ENCODE measurements at regions not wholly inside any gene's neighbourhood (a gene's known extent, or its start where the extent isn't known, plus 50 kb on each side); places are given as distances from the start of the nearest gene placed in this dataset.

DNA sequence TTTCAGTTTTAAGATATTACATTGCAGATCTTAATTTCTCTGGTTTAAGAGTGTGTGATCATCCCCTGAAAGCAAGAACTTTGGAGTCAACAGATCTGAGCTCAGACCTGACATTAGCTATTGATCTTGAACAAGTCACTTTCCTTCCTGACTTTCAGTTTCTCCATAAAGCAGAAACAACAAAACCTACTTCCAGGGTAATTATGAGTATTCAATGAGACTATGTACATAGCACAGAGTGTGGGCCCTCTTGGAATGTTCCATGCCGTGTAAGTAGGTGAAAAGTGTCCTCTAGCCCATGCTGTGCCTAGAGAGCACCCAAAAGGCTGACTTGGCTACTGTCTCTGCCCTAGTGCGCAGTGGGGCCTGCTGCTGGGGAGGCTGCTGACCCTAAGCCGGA, 188.0 kb upstream of the RPL34 start:
- no peak for DNase-seq
- intact Hi-C loops (cut with micrococcal nuclease; ENCODE audit: unreplicated experiment), result no loop called here
- Histone ChIP-seq H3K36me3 (ENCODE audit: control insufficient read depth, insufficient read depth, low read length) (no peaks in the 10 kb centered on the region), H3K9me3 (no peaks in the 10 kb centered on the region), H3K4me1 (no peaks in the 10 kb centered on the region), H3K27me3 (replicated peaks; ENCODE audit: control insufficient read depth, insufficient read depth, low read length) (no peaks in the 10 kb centered on the region), H3K4me3 (ENCODE audit: low read depth, low read length) (no peak overlapping the region)
- CTCF ChIA-PET, result no interaction called here
- Mint-ChIP-seq H3K9me3 (ENCODE audit: unreplicated experiment) (no peaks in the 10 kb centered on the region), H3K27ac (ENCODE audit: unreplicated experiment) (no peak overlapping the region), H3K4me3 (ENCODE audit: unreplicated experiment) (no peak overlapping the region), H3K27me3 (ENCODE audit: insufficient read depth, unreplicated experiment) (no peaks in the 10 kb centered on the region), H3K36me3 (ENCODE audit: insufficient read depth, unreplicated experiment) (no peaks in the 10 kb centered on the region), H3K4me1 (ENCODE audit: low read depth, unreplicated experiment) (no peaks in the 10 kb centered on the region)
- TF ChIP-seq, protein P1, sequence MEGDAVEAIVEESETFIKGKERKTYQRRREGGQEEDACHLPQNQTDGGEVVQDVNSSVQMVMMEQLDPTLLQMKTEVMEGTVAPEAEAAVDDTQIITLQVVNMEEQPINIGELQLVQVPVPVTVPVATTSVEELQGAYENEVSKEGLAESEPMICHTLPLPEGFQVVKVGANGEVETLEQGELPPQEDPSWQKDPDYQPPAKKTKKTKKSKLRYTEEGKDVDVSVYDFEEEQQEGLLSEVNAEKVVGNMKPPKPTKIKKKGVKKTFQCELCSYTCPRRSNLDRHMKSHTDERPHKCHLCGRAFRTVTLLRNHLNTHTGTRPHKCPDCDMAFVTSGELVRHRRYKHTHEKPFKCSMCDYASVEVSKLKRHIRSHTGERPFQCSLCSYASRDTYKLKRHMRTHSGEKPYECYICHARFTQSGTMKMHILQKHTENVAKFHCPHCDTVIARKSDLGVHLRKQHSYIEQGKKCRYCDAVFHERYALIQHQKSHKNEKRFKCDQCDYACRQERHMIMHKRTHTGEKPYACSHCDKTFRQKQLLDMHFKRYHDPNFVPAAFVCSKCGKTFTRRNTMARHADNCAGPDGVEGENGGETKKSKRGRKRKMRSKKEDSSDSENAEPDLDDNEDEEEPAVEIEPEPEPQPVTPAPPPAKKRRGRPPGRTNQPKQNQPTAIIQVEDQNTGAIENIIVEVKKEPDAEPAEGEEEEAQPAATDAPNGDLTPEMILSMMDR (IDR thresholded peaks at IDR 0.05; ENCODE audit: insufficient read depth in 1 of 2, low read depth in 1 of 2, low read length in 1 of 2, severe bottlenecking in 1 of 2, unreplicated experiment in 1 of 2), result no peak
- no TSS peak for BruUV-seq (replicated peaks)
- POLR2A ChIA-PET, result no interaction called here

DNA sequence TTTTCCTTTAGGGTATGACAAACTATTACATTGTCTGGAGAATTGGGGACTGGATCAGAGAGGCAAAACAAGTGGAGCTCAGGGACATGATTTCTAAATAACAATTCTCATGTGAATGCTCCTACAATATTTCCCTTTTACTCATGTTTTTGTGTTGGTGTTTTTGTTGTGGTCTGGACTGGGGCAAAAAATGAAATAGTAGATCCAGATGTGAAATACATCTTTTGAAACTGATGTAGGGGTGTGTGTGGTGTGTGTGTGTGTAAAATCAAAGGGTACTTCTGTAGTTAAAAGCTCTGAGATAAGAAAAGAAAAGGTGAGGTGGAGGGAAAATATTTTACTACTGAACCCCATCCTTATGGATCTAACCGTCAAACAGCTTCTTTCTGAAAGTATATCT, 188.4 kb upstream of the RPL34 start:
- no TSS peak for BruUV-seq (replicated peaks)
- POLR2A ChIA-PET, result no interaction called here

GRCh38 chr4:108430921-108431320, 189.5 kb upstream of the RPL34 start:
- H3K4me1 Mint-ChIP-seq (ENCODE audit: low read depth, unreplicated experiment), result no peaks in the 10 kb centered on the region
- BruUV-seq (replicated peaks), result no TSS peak
- no peaks in the 10 kb centered on the region for H3K9me3 Mint-ChIP-seq (ENCODE audit: unreplicated experiment)

More for the DNA sequence above, 188.4 kb upstream of the RPL34 start:
- CTCF ChIA-PET, result no interaction called here
- DNase-seq, result no peak
- Histone ChIP-seq H3K27me3 (replicated peaks; ENCODE audit: control insufficient read depth, insufficient read depth, low read length) (no peaks in the 10 kb centered on the region), H3K4me1 (no peaks in the 10 kb centered on the region), H3K9me3 (no peaks in the 10 kb centered on the region), H3K36me3 (ENCODE audit: control insufficient read depth, insufficient read depth, low read length) (no peaks in the 10 kb centered on the region), H3K4me3 (ENCODE audit: low read depth, low read length) (no peak overlapping the region)
- H3K27me3 Mint-ChIP-seq (ENCODE audit: insufficient read depth, unreplicated experiment), result no peaks in the 10 kb centered on the region
- no peak overlapping the region for H3K27ac Mint-ChIP-seq (ENCODE audit: unreplicated experiment)
- no peaks in the 10 kb centered on the region for H3K4me1 Mint-ChIP-seq (ENCODE audit: low read depth, unreplicated experiment)
- intact Hi-C loops (cut with micrococcal nuclease; ENCODE audit: unreplicated experiment), result no loop called here
- no peaks in the 10 kb centered on the region for H3K9me3 Mint-ChIP-seq (ENCODE audit: unreplicated experiment)
- no peaks in the 10 kb centered on the region for H3K36me3 Mint-ChIP-seq (ENCODE audit: insufficient read depth, unreplicated experiment)
- no peak overlapping the region for H3K4me3 Mint-ChIP-seq (ENCODE audit: unreplicated experiment)
- TF ChIP-seq, protein P1 (IDR thresholded peaks at IDR 0.05; ENCODE audit: insufficient read depth in 1 of 2, low read depth in 1 of 2, low read length in 1 of 2, severe bottlenecking in 1 of 2, unreplicated experiment in 1 of 2), result no peak

More at GRCh38 chr4:108430921-108431320, 189.5 kb upstream of the RPL34 start:
- Histone ChIP-seq H3K9me3 (no peaks in the 10 kb centered on the region), H3K4me1 (no peaks in the 10 kb centered on the region), H3K4me3 (ENCODE audit: low read depth, low read length) (no peak overlapping the region), H3K27me3 (replicated peaks; ENCODE audit: control insufficient read depth, insufficient read depth, low read length) (no peaks in the 10 kb centered on the region), H3K36me3 (ENCODE audit: control insufficient read depth, insufficient read depth, low read length) (no peaks in the 10 kb centered on the region)
- intact Hi-C loops (cut with micrococcal nuclease; ENCODE audit: unreplicated experiment), result no loop called here
- Mint-ChIP-seq H3K4me3 (ENCODE audit: unreplicated experiment) (no peak overlapping the region), H3K27ac (ENCODE audit: unreplicated experiment) (no peak overlapping the region), H3K36me3 (ENCODE audit: insufficient read depth, unreplicated experiment) (no peaks in the 10 kb centered on the region), H3K27me3 (ENCODE audit: insufficient read depth, unreplicated experiment) (no peaks in the 10 kb centered on the region)
- ChIA-PET POLR2A (no interaction called here), CTCF (no interaction called here)
- no peak for DNase-seq
- TF ChIP-seq, protein P1 (IDR thresholded peaks at IDR 0.05; ENCODE audit: insufficient read depth in 1 of 2, low read depth in 1 of 2, low read length in 1 of 2, severe bottlenecking in 1 of 2, unreplicated experiment in 1 of 2), result no peak

All from Caco-2 (cell line).